T47D (cell line): ENCODE measurements at regions not wholly inside any gene's neighbourhood (a gene's known extent, or its start where the extent isn't known, plus 50 kb on each side); places are given as distances from the start of the nearest gene placed in this dataset.

Source experiments
- DNase-seq, 2 experiments: peaks; one replicate each; pipeline versions ENCODE4 v3.0.0 to v3.0.0-alpha.2; 2011 to 2012; ENCODE audit warnings: low read depth in 1 of 2, low spot score in 1 of 2
- JUND ChIP-seq: IDR thresholded peaks from 2 replicates; pipeline ENCODE4 v1.6.1; 2012; ENCODE audit warnings: low read depth
- in situ Hi-C: cut with HindIII; loops from 2 replicates; pipeline ENCODE4 v1.10.0; 2016; ENCODE audit warnings: low sequenced_read_pairs, low pct_unique_long_range_greater_than_20kb

DNA sequence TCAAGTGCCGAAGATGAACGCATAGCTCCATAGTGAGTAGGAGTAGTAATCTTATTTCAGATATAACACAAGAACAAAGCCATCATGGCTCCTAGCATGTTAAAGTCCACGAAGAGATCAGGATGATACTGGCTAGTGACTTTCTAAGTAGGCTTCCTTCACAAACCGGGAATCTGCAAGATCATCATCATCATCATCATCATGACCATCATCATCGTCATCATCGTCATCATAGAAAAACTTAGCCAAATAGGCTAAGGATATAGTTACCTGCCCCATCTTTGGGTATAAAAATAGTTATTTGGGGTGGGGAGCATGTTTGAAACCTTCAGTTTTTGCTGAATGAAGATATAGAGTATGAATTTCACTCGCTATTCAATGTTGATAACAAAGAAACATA is 57.9 kb downstream of the PYDC2 start:
- DNase-seq: no peak
- in situ Hi-C loops: no loop called here
- TF ChIP-seq JUND: no peak

- TF ChIP-seq JUND: no peak
- no peak for DNase-seq
- in situ Hi-C loops: no loop called here
Measured at GRCh38 chr3:191521055-191521454, 60.1 kb downstream of the PYDC2 start.

GRCh38 chr3:191523148-191523547 is 62.2 kb downstream of the PYDC2 start:
- peak; percentile 45 to 50 for DNase-seq
- in situ Hi-C loops: no loop called here
- TF ChIP-seq JUND: no peak

GRCh38 chr3:191528589-191528988 is 67.6 kb downstream of the PYDC2 start:
- in situ Hi-C loops: no loop called here
- DNase-seq: no peak
- no peak for TF ChIP-seq JUND

- in situ Hi-C loops: no loop called here
Measured at GRCh38 chr3:191529992-191530391, 69.0 kb downstream of the PYDC2 start.

DNA sequence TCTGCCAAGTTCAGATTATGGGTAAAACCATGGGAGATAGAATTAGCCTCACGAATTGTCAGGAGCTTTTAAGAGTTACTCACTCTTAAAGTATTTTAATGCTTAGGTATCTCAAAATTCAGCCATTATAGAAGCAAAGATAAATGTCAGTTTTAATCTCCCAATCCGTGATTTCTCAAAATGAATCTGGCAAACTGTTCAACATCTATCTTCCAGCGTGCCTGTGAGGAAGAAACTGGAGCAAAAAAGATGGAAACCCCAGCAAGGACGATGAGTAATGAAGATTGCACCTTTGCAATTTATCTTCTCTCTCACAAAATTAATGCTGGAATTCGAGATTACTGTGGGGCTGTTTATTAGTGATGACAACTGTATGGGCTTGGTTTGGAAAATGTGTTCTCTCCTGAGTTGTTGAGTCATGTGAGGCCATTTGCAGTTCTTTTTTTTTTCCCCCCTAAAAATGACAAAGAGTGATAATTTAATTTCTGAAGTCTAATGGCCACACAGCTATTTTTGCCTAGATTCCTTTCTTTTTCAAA is 70.5 kb downstream of the PYDC2 start:
- no peak for DNase-seq
- in situ Hi-C loops: no loop called here
- no peak for TF ChIP-seq JUND

More at GRCh38 chr3:191529992-191530391, 69.0 kb downstream of the PYDC2 start:
- no peak for TF ChIP-seq JUND
- no peak for DNase-seq

DNA sequence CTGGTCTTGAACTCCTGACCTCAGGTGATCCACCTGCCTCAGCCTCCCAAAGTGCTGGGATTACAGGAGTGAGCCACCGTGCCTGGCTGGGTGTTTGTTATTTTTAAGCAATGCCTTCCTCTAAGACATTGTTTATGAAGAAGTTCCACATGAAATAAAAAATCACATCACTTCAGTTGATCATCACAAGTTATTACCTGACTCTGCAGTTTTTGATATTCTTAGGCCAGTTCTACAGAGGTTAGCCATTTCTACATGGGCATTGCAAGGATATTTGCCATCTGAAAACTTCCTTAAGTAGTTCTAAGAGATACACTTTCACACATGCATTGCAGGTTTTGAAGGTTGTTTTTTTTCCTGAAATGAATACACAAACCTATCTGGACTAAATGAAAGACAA is 82.1 kb downstream of the PYDC2 start:
- no peak for TF ChIP-seq JUND
- in situ Hi-C loops: no loop called here
- no peak for DNase-seq

DNA sequence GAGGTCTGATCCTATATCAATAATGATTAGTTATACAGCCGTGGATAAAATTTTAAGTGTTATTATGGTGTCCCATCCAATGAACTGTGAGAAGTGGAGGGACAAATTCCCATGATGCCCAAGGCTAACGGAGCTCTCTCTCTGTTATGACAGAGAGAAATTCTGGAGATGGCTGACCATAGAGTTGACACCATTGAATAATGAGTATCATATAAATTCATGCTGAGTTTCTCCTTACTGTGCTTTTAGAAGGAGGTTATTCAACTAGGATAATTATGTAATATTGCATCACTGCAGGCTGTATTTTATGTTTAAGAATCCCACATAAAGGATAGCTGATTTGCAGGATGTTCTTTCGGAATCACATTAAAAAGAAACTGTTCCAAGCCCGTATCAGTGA is 82.9 kb downstream of the PYDC2 start:
- in situ Hi-C loops: no loop called here
- DNase-seq: no peak
- TF ChIP-seq JUND: no peak

GRCh38 chr3:191549357-191549756 is 88.4 kb downstream of the PYDC2 start:
- in situ Hi-C loops: no loop called here
- no peak for TF ChIP-seq JUND
- DNase-seq: no peak

DNA sequence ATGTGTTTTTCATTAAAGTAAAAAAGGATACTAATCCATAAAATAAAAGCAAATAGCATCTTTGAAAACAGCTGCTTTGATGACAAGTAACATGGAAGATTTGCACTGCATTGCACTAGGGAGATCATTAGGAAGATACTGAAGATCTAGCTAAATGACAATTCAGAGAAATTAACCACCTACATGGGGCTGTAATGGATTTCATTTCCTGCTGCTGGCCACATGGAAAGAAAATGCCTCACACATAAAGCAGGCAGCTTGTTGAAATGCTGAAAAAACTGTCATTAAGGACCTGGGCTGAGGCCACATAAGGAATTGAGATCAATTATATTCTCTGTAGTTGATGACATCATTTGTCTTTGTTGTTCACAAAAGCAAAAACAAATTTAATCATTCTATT is 94.1 kb downstream of the PYDC2 start:
- in situ Hi-C loops: no loop called here
- no peak for TF ChIP-seq JUND

GRCh38 chr3:191557322-191557721 is 96.4 kb downstream of the PYDC2 start:
- in situ Hi-C loops: no loop called here
- no peak for DNase-seq
- no peak for TF ChIP-seq JUND

More for the DNA sequence above, 94.1 kb downstream of the PYDC2 start:
- DNase-seq: no peak

DNA sequence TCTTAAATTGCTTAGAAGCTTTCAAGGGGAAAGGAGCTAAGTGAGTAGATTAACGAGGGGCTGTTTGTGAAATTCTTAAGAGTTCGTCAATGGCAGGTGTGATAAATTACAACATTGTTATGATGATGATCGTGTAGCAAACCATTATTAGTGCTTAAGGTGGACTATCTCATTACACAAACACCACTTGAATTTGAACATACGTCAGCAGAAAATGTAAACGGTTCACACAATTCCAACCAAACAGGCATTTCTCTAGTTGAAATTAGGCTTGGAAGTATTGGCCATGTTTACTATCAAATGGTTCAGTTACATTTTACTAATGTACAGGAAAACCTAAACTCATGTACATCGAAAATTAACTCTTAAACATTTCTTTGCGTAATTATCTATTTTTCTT is 102.8 kb downstream of the PYDC2 start:
- no peak for DNase-seq
- no peak for TF ChIP-seq JUND
- in situ Hi-C loops: no loop called here

GRCh38 chr3:191566469-191566868 is 105.5 kb downstream of the PYDC2 start:
- no peak for DNase-seq
- in situ Hi-C loops: no loop called here
- no peak for TF ChIP-seq JUND

GRCh38 chr3:191568206-191568605 is 107.2 kb downstream of the PYDC2 start:
- in situ Hi-C loops: no loop called here
- DNase-seq: peak in 1 of 2 experiments; percentile 25
- TF ChIP-seq JUND: no peak
